Inferior parietal cortex (tissue), 1 donor: ENCODE measurements at regions not wholly inside any gene's neighbourhood (a gene's known extent, or its start where the extent isn't known, plus 50 kb on each side); places are given as distances from the start of the nearest gene placed in this dataset.
"Not testable (repeated sequence)": the region's sequence is repeated elsewhere in the genome, so short reads cannot be mapped to it uniquely, and the experiment has no call there.

ENCODE experiments used
- DNase-seq: peaks from one replicate; pipeline ENCODE4 v3.0.0-alpha.2; 2016; ENCODE audit errors: extremely low spot score

GRCh38 chr22:48070083-48070482 lies 1307.6 kb downstream of the TBC1D22A start:
- no peak for DNase-seq

DNA sequence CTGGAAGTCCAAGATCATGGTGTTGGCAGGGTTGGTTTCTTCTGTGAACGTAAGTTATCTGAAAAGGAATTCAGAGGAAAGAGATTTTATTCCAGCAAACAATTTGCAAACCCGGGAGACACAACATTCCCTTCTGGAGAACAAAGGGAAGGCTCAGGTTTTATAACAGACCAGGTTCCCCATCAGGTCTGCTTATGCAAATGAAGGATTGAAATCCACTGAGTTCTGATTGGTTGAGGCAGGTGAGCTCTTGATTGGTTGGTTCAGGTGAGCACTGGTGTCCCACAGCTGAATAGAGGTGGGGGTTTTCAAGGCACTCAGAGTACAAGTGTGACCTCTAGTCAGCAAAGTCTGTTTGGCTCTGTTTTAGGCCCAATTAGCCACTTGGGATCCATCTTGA lies 1306.8 kb downstream of the TBC1D22A start:
- DNase-seq, result no peak

GRCh38 chr22:48068323-48068885 lies 1306.0 kb downstream of the TBC1D22A start:
- DNase-seq, result no peak

DNA sequence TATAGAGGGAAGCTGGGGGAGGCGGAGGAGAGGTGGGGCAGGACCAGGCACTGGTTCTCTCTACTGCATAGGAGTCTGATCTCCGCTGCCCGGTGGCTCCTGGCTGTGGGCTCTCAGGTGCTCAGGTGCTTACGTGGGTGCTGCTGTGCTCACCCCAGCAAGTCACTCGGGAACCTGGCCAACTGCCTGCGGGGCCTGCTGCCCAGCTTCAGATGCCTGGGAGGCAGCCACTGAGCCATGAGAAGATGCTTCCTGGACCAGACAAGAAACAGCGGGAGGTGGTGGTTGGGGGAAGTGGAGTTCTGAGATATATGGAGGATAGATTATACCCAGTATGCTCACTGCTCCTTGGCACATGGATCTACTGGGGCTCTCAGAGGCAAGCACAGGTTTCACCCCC lies 1303.4 kb downstream of the TBC1D22A start:
- no peak for DNase-seq

GRCh38 chr22:48061726-48062125 lies 1299.3 kb downstream of the TBC1D22A start:
- DNase-seq, result no peak

DNA sequence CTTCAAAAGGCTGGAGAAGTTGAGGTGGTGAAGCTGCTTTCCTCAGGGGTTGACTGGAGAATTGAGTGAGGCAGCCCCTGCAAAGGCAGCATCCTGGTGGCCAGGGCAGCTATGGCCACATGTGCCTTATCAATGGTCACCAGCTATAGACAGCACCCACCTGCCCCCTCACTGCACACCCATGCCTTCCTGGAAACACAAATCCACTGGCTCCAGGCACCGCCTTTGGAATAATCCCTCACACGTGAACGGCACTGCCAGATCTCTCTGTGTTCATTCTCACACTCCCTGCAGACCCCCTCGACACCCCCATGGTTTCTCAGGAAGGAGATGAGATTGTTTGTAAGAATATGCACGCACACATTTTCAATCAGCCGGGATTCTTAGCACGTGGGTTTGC lies 1297.8 kb downstream of the TBC1D22A start:
- no peak for DNase-seq

DNA sequence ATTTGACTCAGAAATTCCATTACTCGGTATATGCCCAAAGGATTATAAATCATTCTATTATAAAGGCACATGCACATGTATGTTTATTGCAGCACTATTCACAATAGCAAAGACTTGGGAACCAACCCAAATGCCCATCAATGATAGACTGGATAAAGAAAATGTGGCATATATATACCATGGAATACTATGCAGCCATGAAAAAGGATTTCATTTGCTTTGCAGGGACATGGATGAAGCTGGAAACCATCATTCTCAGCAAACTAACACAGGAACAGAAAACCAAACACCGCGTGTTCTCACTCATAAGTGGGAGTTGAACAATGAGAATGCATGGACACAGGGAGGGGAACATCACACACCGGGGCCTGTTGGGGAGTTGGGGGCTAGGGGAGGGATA lies 1297.1 kb downstream of the TBC1D22A start:
- not testable (repeated sequence) for DNase-seq

- no peak for DNase-seq
Measured at GRCh38 chr22:48057116-48057835, 1294.8 kb downstream of the TBC1D22A start.

GRCh38 chr22:48055827-48056226 lies 1293.4 kb downstream of the TBC1D22A start:
- no peak for DNase-seq

DNA sequence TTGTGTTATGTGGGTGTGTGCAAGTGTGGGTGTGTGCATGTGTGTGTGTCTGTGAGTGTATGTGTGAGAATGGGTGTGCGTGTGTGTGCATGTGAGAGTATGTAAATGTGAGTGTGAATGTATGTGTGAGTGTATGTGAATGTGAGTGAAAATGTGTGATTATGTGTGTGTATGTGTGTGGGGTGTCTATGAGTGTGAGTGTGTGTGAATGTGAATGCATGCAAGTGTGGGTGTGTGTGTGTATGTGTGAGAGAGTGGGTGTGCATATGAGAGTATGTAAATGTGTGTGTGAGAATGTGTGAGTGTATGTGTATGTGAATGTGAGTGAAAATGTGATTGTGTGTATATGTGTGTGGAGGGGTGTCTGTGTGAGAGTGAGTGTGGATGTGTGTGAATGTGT lies 1292.7 kb downstream of the TBC1D22A start:
- no peak for DNase-seq

DNA sequence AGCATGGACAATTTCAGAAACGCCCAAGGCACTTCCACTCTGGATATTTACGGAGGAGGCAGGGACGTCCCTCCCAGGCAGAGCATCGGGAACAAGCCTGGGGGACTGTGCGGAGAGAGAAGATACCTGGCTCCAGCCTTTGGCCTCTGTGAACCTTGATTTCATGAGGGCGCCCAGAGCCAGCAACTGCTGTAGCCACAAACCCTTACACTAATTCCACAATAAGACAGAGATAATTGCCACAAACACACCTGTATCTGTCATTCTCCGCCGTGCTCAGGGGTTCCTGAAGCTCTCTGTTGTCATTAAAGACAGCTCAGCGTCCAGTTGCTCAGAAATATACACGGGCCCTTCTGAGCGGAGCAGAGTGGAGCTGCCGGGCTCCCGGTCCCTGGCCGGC lies 1292.1 kb downstream of the TBC1D22A start:
- no peak for DNase-seq

DNA sequence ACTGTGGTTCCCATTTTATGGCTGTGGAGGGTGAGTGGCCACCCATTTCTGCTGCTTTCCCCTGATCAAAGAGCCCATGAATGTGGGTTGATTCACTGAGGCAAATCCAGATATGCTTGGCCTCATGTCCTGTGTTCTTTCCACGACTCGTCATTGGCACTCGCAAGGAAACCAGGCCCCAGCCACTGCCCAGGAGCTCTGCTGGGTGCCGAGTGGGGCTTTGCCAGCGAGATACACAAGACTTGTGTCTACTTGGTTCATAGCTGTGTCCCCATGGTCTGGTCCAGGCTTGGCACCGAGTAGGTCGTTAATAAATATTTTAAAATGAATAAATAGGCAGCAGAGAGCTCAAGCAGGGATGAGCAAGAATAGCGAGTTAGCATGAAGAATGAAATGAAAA lies 1291.5 kb downstream of the TBC1D22A start:
- DNase-seq, result no peak

DNA sequence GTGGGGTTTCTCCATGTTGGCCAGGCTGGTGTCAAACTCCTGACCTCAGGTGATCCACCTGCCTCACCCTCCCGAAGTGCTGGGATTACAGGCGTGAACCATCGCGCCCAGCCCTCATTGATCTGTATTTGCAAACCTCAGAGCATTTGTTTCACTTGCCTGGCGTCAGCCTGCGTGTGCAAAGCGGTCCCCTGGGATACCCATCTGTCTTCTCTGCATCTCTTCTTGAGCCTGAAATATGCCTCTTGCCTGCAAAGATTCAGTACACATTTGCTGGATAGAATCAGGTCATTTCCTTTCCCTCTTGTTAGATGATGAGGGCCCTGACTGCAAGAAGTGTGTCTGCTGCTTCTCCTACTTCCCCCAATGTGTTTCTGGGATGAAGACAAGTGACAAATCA lies 1291.0 kb downstream of the TBC1D22A start:
- DNase-seq, result no peak

DNA sequence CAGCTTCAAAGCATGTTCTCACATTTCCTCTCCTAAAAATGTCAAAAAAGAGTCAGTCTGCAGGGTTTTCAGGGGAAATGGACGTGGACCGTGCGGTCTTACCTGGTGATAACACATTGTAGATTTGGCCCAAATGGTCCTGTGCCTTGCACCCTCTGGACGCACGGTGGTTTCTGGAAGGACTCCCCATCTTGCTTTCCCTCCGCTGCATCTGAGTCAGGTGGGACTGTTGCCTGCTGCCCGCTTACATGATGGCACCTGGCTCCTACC lies 1290.1 kb downstream of the TBC1D22A start:
- no peak for DNase-seq

DNA sequence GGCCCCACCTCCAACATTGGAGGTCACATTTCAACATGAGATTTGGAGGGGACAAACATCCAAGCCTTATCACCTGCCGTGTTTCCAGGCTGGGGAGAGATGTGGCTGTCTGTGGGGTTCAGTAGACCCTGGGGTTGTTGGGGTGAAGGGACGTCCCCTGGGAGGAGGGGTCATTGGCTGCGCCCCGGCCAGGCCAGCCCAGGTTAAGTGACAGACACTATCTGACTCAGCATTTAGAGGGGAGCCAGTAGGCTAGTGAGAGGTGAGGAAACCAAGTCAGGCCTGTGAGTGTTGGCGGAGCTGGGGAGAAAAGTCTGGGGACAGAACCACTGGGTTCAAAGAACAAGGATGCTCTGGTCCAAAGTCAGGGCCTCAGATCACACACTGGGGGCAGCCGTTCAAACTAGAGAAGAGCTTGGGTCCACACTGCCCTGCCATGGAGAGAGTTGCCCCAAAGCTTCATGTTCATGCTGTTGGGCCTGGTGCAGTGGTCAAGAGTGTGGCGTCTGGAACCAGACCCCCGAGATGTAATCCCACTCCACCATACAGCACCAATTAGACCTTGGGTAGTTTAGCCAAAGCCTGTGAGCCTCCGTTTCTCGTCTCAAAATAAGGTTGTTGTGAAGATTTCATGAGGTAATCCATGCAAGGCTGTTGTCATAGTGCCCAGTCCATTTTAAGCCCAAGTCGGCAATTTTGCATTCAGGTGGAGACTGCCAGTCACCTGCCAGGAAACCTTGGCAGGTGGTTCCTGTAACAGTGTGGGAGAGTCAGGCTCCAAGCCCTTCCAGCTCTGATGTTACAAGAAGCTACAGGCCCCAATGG lies 1289.6 kb downstream of the TBC1D22A start:
- DNase-seq, result no peak

GRCh38 chr22:48050836-48051235 lies 1288.4 kb downstream of the TBC1D22A start:
- no peak for DNase-seq

- DNase-seq, result no peak
Measured at GRCh38 chr22:48049116-48049515, 1286.7 kb downstream of the TBC1D22A start.

GRCh38 chr22:48047722-48048500 lies 1285.5 kb downstream of the TBC1D22A start:
- no peak for DNase-seq

- DNase-seq, result no peak
Measured at GRCh38 chr22:48045369-48045768, 1282.9 kb downstream of the TBC1D22A start.

GRCh38 chr22:48044487-48045060 lies 1282.1 kb downstream of the TBC1D22A start:
- DNase-seq, result no peak

DNA sequence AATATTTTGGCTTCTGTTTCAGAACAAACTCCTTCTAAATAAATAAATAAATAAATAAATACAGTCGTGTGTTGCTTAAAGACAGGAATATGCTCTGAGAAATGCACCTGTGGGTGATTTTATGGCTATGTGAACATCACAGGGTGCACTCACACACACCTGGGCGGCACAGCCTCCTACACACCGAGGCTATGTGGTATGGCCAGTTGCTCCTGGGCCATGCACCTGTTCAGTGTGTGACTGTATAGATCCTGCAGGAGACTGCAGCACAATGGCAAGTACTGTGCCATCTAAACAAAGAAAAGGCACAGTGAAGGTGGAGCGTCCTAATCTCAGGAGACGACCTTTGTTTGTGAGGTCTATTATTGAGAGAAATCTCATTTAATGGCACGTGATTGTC lies 1281.1 kb downstream of the TBC1D22A start:
- no peak for DNase-seq
